Uterus (tissue), 3 donors: ENCODE measurements at regions not wholly inside any gene's neighbourhood (a gene's known extent, or its start where the extent isn't known, plus 50 kb on each side); places are given as distances from the start of the nearest gene placed in this dataset.

ENCODE experiments used
- DNase-seq, 2 donors: peaks; one replicate each; pipeline ENCODE4 v3.0.0-alpha.2; 2019 to 2020
- H3K27ac ChIP-seq, 2 donors: fragments of 200-600 bp; sonication (generic); 1 replicate in 1 of 2; 2 replicates in 1 of 2; pipeline ENCODE4 v1.5.1; 2016 to 2018
- H3K27me3 ChIP-seq, 2 donors: fragments of 200-600 bp; sonication (generic); one replicate each; pipeline ENCODE4 v1.5.1; 2018 to 2019; ENCODE audit warnings: control low read depth in 1 of 2
- H3K36me3 ChIP-seq, 2 donors: fragments of 200-600 bp; sonication (generic); one replicate each; pipeline ENCODE4 v1.5.1; 2019; ENCODE audit warnings: control low read depth in 1 of 2
- H3K4me1 ChIP-seq, 2 donors: fragments of 200-600 bp; sonication (generic); one replicate each; pipeline ENCODE4 v1.5.1; 2018 to 2019; ENCODE audit warnings: control low read depth in 1 of 2
- H3K4me3 ChIP-seq, 2 donors: fragments of 200-600 bp; sonication (generic); 1 replicate in 1 of 2; 2 replicates in 1 of 2; pipeline ENCODE4 v1.5.1; 2018 to 2019; ENCODE audit warnings: mild to moderate bottlenecking in 1 of 2
- H3K9me3 ChIP-seq, 2 donors: fragments of 200-600 bp; sonication (generic); one replicate each; pipeline ENCODE4 v1.5.1; 2019; ENCODE audit warnings: control low read depth in 1 of 2
- CTCF ChIP-seq, 4 experiments: fragments of 200-600 bp in 2 of 4; fragments of 450-650 bp in 2 of 4; sonication (generic) in 2 of 4; IDR thresholded peaks; one replicate each; pipeline ENCODE4 v1.5.1; 2016 to 2019; ENCODE audit warnings: antibody characterized with exemption in 4 of 4, mild to moderate bottlenecking in 2 of 4, moderate library complexity in 1 of 4
- POLR2A ChIP-seq, 2 donors: fragments of 450-650 bp; IDR thresholded peaks; one replicate each; pipeline ENCODE4 v1.6.1; 2016; ENCODE audit warnings: antibody characterized with exemption in 2 of 2, mild to moderate bottlenecking in 1 of 2, moderate library complexity in 1 of 2
- intact Hi-C: fragments of 100-400 bp; cut with DNase I; formaldehyde crosslinking; loops from one replicate; pipeline ENCODE4 v1.15.1; 2023; ENCODE audit warnings: low total_unique reads
- donor health status: DM: yes; HTN: yes; CAD: no.

- no peak for TF ChIP-seq CTCF (IDR thresholded peaks at IDR 0.05)
- no peak for TF ChIP-seq POLR2A (IDR thresholded peaks at IDR 0.05)
- Histone ChIP-seq H3K36me3 (no peaks in the 10 kb centered on the region), H3K4me3 (no peak overlapping the region), H3K4me1 (no peaks in the 10 kb centered on the region), H3K27ac (no peak overlapping the region), H3K27me3 (no peaks in the 10 kb centered on the region), H3K9me3 (no peaks in the 10 kb centered on the region)
- intact Hi-C loops = no loop called here
- DNase-seq = no peak
These were observed 142.2 kb downstream of the FGF9 start for GRCh38 chr13:21813110-21813509.

GRCh38 chr13:21813844-21814243, 143.0 kb downstream of the FGF9 start:
- no peaks in the 10 kb centered on the region for H3K27me3 ChIP-seq
- intact Hi-C loops = no loop called here
- H3K9me3 ChIP-seq = no peaks in the 10 kb centered on the region
- no peak overlapping the region for H3K27ac ChIP-seq
- no peak for DNase-seq
- H3K36me3 ChIP-seq = no peaks in the 10 kb centered on the region
- TF ChIP-seq POLR2A (IDR thresholded peaks at IDR 0.05) = no peak
- no peak for TF ChIP-seq CTCF (IDR thresholded peaks at IDR 0.05)
- H3K4me1 ChIP-seq = no peaks in the 10 kb centered on the region
- no peak overlapping the region for H3K4me3 ChIP-seq

GRCh38 chr13:21814604-21815003, 143.7 kb downstream of the FGF9 start:
- no peak overlapping the region for H3K27ac ChIP-seq
- intact Hi-C loops = no loop called here
- no peaks in the 10 kb centered on the region for H3K4me1 ChIP-seq
- H3K4me3 ChIP-seq = no peak overlapping the region
- no peak for DNase-seq
- TF ChIP-seq CTCF (IDR thresholded peaks at IDR 0.05) (no peak), POLR2A (IDR thresholded peaks at IDR 0.05) (no peak)
- no peaks in the 10 kb centered on the region for H3K36me3 ChIP-seq
- no peaks in the 10 kb centered on the region for H3K9me3 ChIP-seq
- H3K27me3 ChIP-seq = no peaks in the 10 kb centered on the region

GRCh38 chr13:21817878-21818277, 147.0 kb downstream of the FGF9 start:
- no peaks in the 10 kb centered on the region for H3K36me3 ChIP-seq
- TF ChIP-seq POLR2A (IDR thresholded peaks at IDR 0.05) (no peak), CTCF (IDR thresholded peaks at IDR 0.05) (no peak)
- intact Hi-C loops = no loop called here
- H3K4me1 ChIP-seq = no peaks in the 10 kb centered on the region
- H3K27ac ChIP-seq = no peak overlapping the region
- H3K4me3 ChIP-seq = no peak overlapping the region
- no peak for DNase-seq
- no peaks in the 10 kb centered on the region for H3K9me3 ChIP-seq
- no peaks in the 10 kb centered on the region for H3K27me3 ChIP-seq

- TF ChIP-seq POLR2A (IDR thresholded peaks at IDR 0.05) (no peak), CTCF (IDR thresholded peaks at IDR 0.05) (no peak)
These were observed 151.2 kb downstream of the FGF9 start for GRCh38 chr13:21822029-21822428.

More at GRCh38 chr13:21822029-21822428, 151.2 kb downstream of the FGF9 start:
- H3K4me3 ChIP-seq = no peak overlapping the region
- no peak overlapping the region for H3K27ac ChIP-seq
- intact Hi-C loops = no loop called here
- H3K9me3 ChIP-seq = no peaks in the 10 kb centered on the region
- H3K27me3 ChIP-seq = no peaks in the 10 kb centered on the region
- H3K4me1 ChIP-seq = no peaks in the 10 kb centered on the region
- DNase-seq = no peak
- no peaks in the 10 kb centered on the region for H3K36me3 ChIP-seq
